Erythroblast (primary cell): ENCODE measurements at regions not wholly inside any gene's neighbourhood (a gene's known extent, or its start where the extent isn't known, plus 50 kb on each side); places are given as distances from the start of the nearest gene placed in this dataset.

ENCODE experiments used
- GATA1 ChIP-seq: IDR thresholded peaks from 2 replicates; pipeline ENCODE4 v1.6.1; 2011; ENCODE audit warnings: low read depth, mild to moderate bottlenecking, control low read depth, low read length, moderate library complexity
- POLR2A ChIP-seq: IDR thresholded peaks from 2 replicates; pipeline ENCODE4 v1.6.1; 2011; ENCODE audit warnings: mild to moderate bottlenecking, low read length

- no peak for TF ChIP-seq POLR2A
- TF ChIP-seq GATA1 = no peak
These were observed 70.8 kb upstream of the XPA start for GRCh38 chr9:97767891-97768290.
